Gastrocnemius medialis (tissue), 4 donors: ENCODE measurements at regions not wholly inside any gene's neighbourhood (a gene's known extent, or its start where the extent isn't known, plus 50 kb on each side); places are given as distances from the start of the nearest gene placed in this dataset.

Source experiments
- CTCF ChIP-seq, 5 experiments: fragments of 450-650 bp in 3 of 5; fragments of 200-600 bp in 2 of 5; sonication (generic) in 2 of 5; IDR thresholded peaks in 4 of 5; conservative IDR thresholded peaks in 1 of 5; 1 replicate in 4 of 5; 2 replicates in 1 of 5; pipeline ENCODE4 v1.5.1; 2016 to 2019; ENCODE audit warnings: antibody characterized with exemption in 5 of 5, mild to moderate bottlenecking in 3 of 5, moderate library complexity in 3 of 5
- POLR2A ChIP-seq, 2 donors: fragments of 450-650 bp; IDR thresholded peaks; one replicate each; pipeline ENCODE4 v1.6.1; 2017; ENCODE audit warnings: antibody characterized with exemption in 2 of 2, mild to moderate bottlenecking in 2 of 2, moderate library complexity in 2 of 2

- TF ChIP-seq CTCF (IDR thresholded peaks at IDR 0.05 in 4 of 5, conservative IDR thresholded peaks at IDR 0.05 in 1 of 5) = no peak
- no peak for TF ChIP-seq POLR2A (IDR thresholded peaks at IDR 0.05)
Measured at GRCh38 chr10:10311966-10312365, 705.7 kb upstream of the CELF2 start.
